ENCODE measurements at regions not wholly inside any gene's neighbourhood (a gene's known extent, or its start where the extent isn't known, plus 50 kb on each side); places are given as distances from the start of the nearest gene placed in this dataset.

DNA sequence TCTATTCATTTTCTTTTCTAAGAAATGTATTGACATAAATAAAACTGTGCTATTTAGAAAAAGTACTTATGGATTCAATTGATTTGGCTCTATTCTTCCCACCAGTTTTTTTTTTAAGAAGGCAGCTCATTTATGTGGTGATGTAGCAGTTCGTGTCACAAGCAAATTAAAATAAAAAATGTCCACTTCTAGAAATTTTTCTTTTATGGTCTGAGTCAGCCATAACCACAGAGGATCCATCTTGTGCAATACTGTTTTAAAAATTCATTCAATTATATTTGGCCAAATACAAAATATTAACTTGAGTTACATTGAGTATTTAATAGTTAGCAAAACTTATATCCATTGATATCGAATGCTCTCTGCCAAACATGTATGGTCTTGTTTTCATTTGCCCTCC is 207.9 kb upstream of the FAT1 start:
- Histone ChIP-seq H2AFZ (ENCODE audit: control insufficient read depth, low read length) (no peak overlapping the region), H3K9me3 (ENCODE audit: control insufficient read depth, low read depth, low read length) (no peaks in the 10 kb centered on the region), H3K4me2 (ENCODE audit: control insufficient read depth, extremely low read depth, insufficient read depth, low read depth, low read length) (no peak overlapping the region), H3K79me2 (ENCODE audit: control insufficient read depth, insufficient read depth, low read length) (no peaks in the 10 kb centered on the region), H4K20me1 (ENCODE audit: control insufficient read depth, extremely low read depth, insufficient read depth, low read length) (no peaks in the 10 kb centered on the region), H3K4me1 (ENCODE audit: control insufficient read depth, extremely low read depth, insufficient read depth, low read length) (peaks cover 4% of the 10 kb centered on the region), H3K36me3 (ENCODE audit: control insufficient read depth in 2 of 2, extremely low read depth in 1 of 2, insufficient read depth in 2 of 2, low read length in 2 of 2) (no peaks in the 10 kb centered on the region), H3K9ac (ENCODE audit: control insufficient read depth, extremely low read depth, insufficient read depth, low read length) (no peak overlapping the region), H3K27me3 (ENCODE audit: control insufficient read depth, extremely low read depth, insufficient read depth, low read length) (no peaks in the 10 kb centered on the region), H3K9me1 (ENCODE audit: control insufficient read depth, extremely low read depth, insufficient read depth, low read length) (no peaks in the 10 kb centered on the region), H3K4me3 (ENCODE audit: control insufficient read depth in 2 of 3, extremely low read depth in 1 of 3, insufficient read depth in 2 of 3, low read depth in 1 of 3, low read length in 3 of 3) (no peak overlapping the region), H3K27ac (ENCODE audit: control insufficient read depth, insufficient read depth, low read length) (no peak overlapping the region)
- no peak for DNase-seq (ENCODE audit: low read depth, low spot score)
- no peak for FAIRE-seq
- TF ChIP-seq CTCF (optimal IDR thresholded peaks at IDR 0.05 in 1 of 3, IDR thresholded peaks at IDR 0.05 in 1 of 3, conservative IDR thresholded peaks at IDR 0.05 in 1 of 3; ENCODE audit: extremely low read depth in 1 of 3, insufficient read depth in 2 of 3, low read length in 3 of 3): no peak
- no peak for TF ChIP-seq EZH2 (IDR thresholded peaks at IDR 0.05; ENCODE audit: low read length)
- dilution Hi-C loops (cut with MboI; ENCODE audit: extremely low pct_ligation_motif_present, low sequenced_read_pairs): no loop called here

DNA sequence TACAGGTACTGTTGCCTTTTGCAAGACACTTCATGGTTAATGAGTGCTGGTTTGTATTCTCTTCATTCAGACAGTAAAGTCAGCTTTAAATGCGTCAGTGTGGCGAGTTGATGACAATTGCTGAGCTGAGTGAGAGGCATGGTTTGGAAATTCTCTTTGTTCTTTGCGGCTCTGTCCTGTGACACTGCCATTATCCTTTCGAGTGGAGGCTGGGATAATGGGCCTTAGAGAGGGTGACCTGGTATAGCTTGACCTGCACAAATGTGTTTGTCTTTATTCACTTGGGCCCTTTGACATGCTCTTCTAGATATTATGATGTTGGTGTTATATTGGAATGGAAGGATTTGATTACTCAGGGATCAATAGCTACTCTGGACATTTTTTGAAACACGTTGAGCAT is 208.5 kb upstream of the FAT1 start:
- Histone ChIP-seq H2AFZ (ENCODE audit: control insufficient read depth, low read length) (no peak overlapping the region), H3K4me3 (ENCODE audit: control insufficient read depth in 2 of 3, extremely low read depth in 1 of 3, insufficient read depth in 2 of 3, low read depth in 1 of 3, low read length in 3 of 3) (no peak overlapping the region), H3K4me1 (ENCODE audit: control insufficient read depth, extremely low read depth, insufficient read depth, low read length) (peaks cover 10% of the 10 kb centered on the region), H3K79me2 (ENCODE audit: control insufficient read depth, insufficient read depth, low read length) (no peaks in the 10 kb centered on the region), H3K27ac (ENCODE audit: control insufficient read depth, insufficient read depth, low read length) (no peak overlapping the region), H3K4me2 (ENCODE audit: control insufficient read depth, extremely low read depth, insufficient read depth, low read depth, low read length) (no peak overlapping the region), H4K20me1 (ENCODE audit: control insufficient read depth, extremely low read depth, insufficient read depth, low read length) (no peaks in the 10 kb centered on the region), H3K27me3 (ENCODE audit: control insufficient read depth, extremely low read depth, insufficient read depth, low read length) (no peaks in the 10 kb centered on the region), H3K9me1 (ENCODE audit: control insufficient read depth, extremely low read depth, insufficient read depth, low read length) (no peaks in the 10 kb centered on the region), H3K36me3 (ENCODE audit: control insufficient read depth in 2 of 2, extremely low read depth in 1 of 2, insufficient read depth in 2 of 2, low read length in 2 of 2) (no peaks in the 10 kb centered on the region), H3K9me3 (ENCODE audit: control insufficient read depth, low read depth, low read length) (no peaks in the 10 kb centered on the region), H3K9ac (ENCODE audit: control insufficient read depth, extremely low read depth, insufficient read depth, low read length) (no peak overlapping the region)
- dilution Hi-C loops (cut with MboI; ENCODE audit: extremely low pct_ligation_motif_present, low sequenced_read_pairs): no loop called here
- FAIRE-seq: no peak
- no peak for TF ChIP-seq EZH2 (IDR thresholded peaks at IDR 0.05; ENCODE audit: low read length)
- no peak for TF ChIP-seq CTCF (optimal IDR thresholded peaks at IDR 0.05 in 1 of 3, IDR thresholded peaks at IDR 0.05 in 1 of 3, conservative IDR thresholded peaks at IDR 0.05 in 1 of 3; ENCODE audit: extremely low read depth in 1 of 3, insufficient read depth in 2 of 3, low read length in 3 of 3)
- no peak for DNase-seq (ENCODE audit: low read depth, low spot score)
